Hippocampal formation (tissue), 2 donors: ENCODE measurements at regions not wholly inside any gene's neighbourhood (a gene's known extent, or its start where the extent isn't known, plus 50 kb on each side); places are given as distances from the start of the nearest gene placed in this dataset.

ENCODE experiments used
- DNase-seq, 2 donors: peaks; one replicate each; lab custom pipeline; 2025; lab: John Stamatoyannopoulos, UW

GRCh38 chr2:185147361-185147760 lies 549.0 kb downstream of the ZNF804A start:
- no peak for DNase-seq

- no peak for DNase-seq
Measured at GRCh38 chr2:185152186-185152585, 553.9 kb downstream of the ZNF804A start.

DNA sequence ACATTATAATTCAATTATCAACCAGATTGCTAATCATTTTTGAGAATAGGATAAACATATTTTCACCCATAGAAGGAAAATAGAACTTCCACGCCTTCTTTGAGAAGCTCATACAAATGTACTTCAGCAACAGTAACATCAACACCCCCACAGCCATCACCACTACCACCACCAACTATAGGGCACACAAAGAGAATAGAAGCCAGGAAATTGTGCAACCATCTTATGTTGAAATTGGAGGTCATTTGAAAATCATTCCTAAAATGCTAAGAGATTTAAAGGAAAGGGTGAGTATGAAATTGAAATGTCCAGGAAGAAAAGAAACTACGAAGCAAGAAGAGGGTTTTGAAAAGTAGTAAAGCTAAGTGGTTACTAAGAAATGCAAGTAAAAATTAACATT lies 563.4 kb downstream of the ZNF804A start:
- no peak for DNase-seq

DNA sequence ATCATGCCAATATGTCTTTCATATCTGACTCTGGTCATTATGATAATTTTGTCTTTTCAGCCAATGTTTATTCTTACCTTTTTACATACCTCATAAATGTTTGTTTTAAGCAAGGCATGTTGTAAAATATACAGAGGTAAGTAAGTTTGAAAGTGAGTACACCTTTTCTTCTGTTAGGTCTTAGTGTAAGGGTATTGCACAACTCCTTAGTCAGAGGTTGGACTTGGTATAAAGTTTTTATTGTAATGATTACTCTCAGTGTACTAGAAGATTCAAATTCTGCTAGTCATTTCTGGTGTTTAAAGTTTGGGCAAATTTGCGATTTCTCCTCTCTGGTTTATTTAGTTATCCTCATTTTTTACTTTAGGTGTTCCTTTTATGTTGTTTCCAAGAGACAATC lies 564.3 kb upstream of the FSIP2 start:
- DNase-seq: no peak

GRCh38 chr2:185179743-185180142 lies 558.9 kb upstream of the FSIP2 start:
- DNase-seq: no peak

- no peak for DNase-seq
Measured at GRCh38 chr2:185181901-185182300, 556.7 kb upstream of the FSIP2 start.

- DNase-seq: no peak
Measured at GRCh38 chr2:185185044-185185443, 553.6 kb upstream of the FSIP2 start.

DNA sequence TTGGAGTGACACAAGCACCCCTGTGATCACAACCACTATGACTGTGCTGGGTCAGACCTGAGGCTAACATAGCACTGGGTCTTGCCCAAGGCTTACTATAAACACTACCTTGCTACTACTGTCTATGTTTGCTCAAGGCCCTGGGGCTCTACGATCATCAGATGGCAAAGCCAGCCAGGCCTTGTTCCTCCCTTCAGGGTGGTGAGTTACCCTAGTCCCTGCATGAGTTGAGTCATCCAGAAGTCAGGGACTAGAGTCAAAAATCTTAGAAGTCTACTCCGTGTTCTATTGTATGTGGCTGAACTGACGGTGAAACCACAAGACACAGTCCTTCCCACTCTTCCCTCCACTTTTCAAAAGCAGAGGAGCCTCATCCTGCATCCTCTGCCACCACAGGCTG lies 551.2 kb upstream of the FSIP2 start:
- no peak for DNase-seq

- no peak for DNase-seq
Measured at GRCh38 chr2:185188656-185189055, 549.9 kb upstream of the FSIP2 start.

- DNase-seq: no peak
Measured at GRCh38 chr2:185201063-185201462, 537.5 kb upstream of the FSIP2 start.

DNA sequence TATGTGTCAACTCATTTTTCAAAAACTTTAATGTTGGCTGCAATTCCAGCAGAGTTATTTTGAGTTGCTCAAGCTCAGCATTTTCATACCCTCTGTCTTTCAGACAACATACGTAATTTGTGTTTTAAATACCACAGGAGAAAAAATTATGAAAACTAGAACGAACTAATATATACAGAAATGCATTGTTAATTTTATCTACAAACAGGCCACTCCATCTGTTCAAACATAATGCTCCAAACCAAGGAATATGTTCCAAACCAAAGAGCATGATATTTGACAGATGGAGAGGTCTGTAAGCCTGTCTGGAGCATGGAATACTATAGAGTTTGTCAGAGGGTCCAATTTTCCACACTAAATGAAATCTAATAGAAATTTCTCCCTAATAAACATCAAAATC lies 536.2 kb upstream of the FSIP2 start:
- DNase-seq: no peak

DNA sequence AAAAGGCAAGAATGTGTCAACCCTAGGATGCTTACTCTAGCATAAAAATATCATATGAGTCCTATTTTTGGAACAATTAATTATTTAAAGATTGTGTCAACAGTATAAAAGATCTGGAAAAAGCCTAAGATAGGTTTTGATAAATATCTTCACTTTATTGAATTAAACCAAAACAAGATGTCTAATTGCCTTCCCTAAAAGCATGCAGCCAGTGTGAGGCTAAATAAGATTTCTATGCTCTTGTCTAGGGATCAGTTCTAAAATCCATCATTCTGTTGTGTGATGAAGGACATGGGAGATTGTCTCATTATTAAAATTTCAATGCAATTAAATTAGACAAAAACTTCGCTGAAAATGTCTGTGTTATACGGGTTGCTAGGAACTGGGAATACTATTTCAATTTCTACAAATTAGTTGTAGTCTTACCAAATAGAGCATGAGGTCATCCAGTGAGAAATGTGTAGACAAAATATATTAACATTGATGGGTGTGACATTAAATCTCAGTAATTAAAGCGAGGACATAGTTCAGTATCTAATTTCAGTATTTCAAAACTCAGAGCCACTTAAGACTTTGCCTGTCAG lies 535.6 kb upstream of the FSIP2 start:
- no peak for DNase-seq

- peak in 1 of 2 donors; percentile 1 for DNase-seq
Measured at GRCh38 chr2:185208261-185208660, 530.3 kb upstream of the FSIP2 start.

DNA sequence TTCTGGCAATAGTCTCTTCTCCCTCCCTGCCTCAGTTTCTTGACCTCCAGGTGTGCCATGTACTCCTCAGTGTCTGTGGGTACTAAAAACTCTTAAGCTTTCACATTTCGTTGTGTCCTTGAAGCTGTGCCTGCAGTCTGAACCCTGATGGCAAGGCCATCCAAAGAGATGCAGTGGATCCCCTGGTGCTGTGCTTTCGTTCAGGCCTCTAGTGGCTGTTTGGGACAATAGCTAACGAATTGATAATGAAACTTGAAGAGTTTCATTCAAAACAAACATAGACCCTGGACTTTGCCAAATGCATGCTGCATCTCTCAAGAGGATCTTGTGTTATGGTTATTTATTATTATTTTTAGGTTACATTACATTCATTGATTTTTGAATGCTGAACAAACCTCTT lies 523.1 kb upstream of the FSIP2 start:
- DNase-seq: no peak

GRCh38 chr2:185219981-185220380 lies 518.6 kb upstream of the FSIP2 start:
- DNase-seq: no peak

GRCh38 chr2:185222311-185222710 lies 516.3 kb upstream of the FSIP2 start:
- DNase-seq: no peak

- no peak for DNase-seq
Measured at GRCh38 chr2:185227391-185227790, 511.2 kb upstream of the FSIP2 start.

- DNase-seq: no peak
Measured at GRCh38 chr2:185239491-185239890, 499.1 kb upstream of the FSIP2 start.

- DNase-seq: no peak
Measured at GRCh38 chr2:185240796-185241195, 497.8 kb upstream of the FSIP2 start.

- DNase-seq: no peak
Measured at GRCh38 chr2:185241556-185241955, 497.0 kb upstream of the FSIP2 start.

DNA sequence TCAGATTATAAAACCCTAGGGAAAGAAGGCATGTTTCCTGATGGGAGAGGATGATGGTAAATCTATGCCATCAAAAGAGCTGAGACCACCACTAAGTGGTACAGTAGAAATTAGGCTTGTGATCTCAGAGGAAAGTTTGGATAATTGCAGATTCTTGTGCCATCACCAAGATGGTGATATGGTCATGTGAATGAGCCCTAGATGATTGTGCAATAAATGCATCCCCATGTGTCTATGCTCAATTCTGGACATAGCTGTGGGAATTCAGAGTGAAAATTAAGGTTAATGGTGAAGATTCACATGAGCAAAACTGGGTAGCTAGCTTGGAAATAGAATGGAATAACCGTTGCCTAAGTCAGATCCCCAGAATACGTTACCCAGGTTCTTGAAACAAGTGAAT lies 496.1 kb upstream of the FSIP2 start:
- no peak for DNase-seq

DNA sequence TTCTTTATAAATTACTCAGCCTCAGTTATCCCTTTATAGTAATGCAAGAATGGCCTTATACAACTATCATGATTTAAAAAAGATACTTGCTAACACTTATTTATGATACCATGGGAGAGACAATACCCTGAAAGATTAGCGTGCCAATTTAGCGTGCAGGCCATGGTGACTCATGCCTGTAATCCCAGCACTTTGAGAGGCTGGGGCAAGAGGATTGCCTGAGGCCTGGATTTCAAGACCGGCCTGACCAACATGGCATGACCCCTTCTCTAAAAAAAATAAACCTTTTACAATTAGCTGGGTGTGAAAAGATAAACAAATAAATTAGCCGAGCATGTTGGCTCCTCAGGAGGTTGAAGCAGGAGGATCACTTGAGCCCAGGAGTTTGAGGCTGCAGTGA lies 493.4 kb upstream of the FSIP2 start:
- no peak for DNase-seq

- no peak for DNase-seq
Measured at GRCh38 chr2:185245806-185246205, 492.8 kb upstream of the FSIP2 start.

DNA sequence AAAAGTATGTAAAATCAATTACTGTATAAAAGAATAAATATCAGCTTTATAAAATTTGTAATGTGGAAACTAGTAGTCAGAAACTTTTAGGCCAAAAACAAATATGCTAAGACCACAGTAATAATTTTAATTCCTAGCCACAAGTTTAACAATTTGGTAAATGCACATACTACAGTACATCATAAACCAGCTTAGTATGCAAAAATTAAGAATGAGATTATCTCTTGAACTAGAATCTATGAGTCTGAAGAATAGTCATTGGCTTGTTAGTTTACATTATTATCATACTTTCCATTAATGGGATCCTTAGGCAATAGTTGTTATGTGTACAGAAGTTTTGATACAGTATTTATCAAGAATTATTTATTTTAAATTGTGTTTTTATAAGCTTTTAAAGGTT lies 491.9 kb upstream of the FSIP2 start:
- DNase-seq: no peak

- DNase-seq: no peak
Measured at GRCh38 chr2:185255566-185255965, 483.0 kb upstream of the FSIP2 start.
